ENCODE measurements at regions not wholly inside any gene's neighbourhood (a gene's known extent, or its start where the extent isn't known, plus 50 kb on each side); places are given as distances from the start of the nearest gene placed in this dataset.
A peak's percentile ranks its signal among the peaks of the same experiment; 100 is the strongest.
"Not testable (repeated sequence)": the region's sequence is repeated elsewhere in the genome, so short reads cannot be mapped to it uniquely, and the experiment has no call there.

DNA sequence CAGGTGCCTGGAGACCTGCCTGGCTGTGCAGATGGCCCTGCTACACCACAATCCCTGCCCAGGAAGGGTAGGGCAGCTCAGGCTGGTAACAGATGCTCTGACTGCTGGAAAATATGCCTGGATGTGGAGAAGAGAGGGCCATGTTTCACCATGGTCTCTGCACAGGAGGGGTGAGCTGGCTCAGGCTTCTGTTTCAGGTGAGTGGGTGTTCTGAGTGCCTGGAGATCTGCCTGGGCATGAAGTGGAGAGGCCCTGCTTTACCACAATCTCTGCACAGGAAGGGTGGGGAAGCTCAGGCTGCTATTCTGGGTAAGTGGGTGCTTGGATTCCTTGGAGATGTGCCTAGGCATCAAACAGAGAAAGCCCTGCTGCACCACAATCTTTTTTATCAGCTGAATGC, 350.1 kb downstream of the KIF20B start:
- Mint-ChIP-seq H3K27me3 (peaks cover 7% of the 10 kb centered on the region), H3K36me3 (ENCODE audit: low read depth) (no peaks in the 10 kb centered on the region), H3K4me1 (ENCODE audit: low read depth) (peaks cover 2% of the 10 kb centered on the region), H3K4me3 (no peak overlapping the region), H3K9me3 (peaks cover 6% of the 10 kb centered on the region), H3K27ac (no peak overlapping the region)
- DNase-seq: no peak

DNA sequence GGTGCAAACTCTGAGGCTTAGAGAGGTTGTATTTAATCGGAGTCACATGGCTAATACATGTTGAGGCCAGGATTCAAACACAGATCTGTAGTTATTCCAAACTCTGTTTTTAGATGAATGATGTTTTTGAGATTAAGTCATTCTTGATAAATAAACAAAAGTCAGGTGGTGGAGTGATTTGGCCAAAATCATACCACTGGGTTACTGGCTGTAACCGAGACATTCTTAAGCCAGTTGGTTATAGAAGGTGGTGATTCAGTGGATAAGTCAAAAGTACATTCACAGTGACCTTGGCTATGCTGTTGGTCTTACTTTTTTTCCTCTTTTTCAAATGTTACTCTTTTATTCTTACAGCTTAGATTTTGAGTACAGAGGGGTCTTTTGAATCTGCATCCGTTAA, 361.4 kb downstream of the KIF20B start:
- DNase-seq: no peak
- Mint-ChIP-seq H3K9me3 (no peaks in the 10 kb centered on the region), H3K27me3 (no peaks in the 10 kb centered on the region), H3K36me3 (ENCODE audit: low read depth) (no peaks in the 10 kb centered on the region), H3K27ac (no peak overlapping the region), H3K4me3 (no peak overlapping the region), H3K4me1 (ENCODE audit: low read depth) (no peaks in the 10 kb centered on the region)

DNA sequence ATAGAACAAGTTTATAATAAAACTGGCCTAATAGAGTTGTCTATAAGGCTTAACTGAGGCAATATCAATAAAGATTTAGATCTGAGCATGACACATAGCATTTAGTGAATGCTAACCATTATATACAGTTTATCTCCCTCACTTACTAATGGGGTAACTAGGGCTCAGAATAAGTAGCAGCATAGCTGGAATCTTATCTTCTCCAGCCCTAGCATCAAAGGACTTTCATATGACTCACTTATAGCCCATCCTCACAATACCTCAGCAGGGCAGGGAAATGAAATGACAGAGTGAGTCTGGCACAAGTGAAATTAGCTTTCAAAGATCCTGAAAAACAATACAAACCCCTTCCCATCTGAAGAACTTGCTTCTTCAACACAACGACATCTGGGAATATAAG, 362.9 kb downstream of the KIF20B start:
- DNase-seq: no peak
- H3K4me1 Mint-ChIP-seq (ENCODE audit: low read depth): no peaks in the 10 kb centered on the region
- H3K9me3 Mint-ChIP-seq: no peaks in the 10 kb centered on the region
- no peak overlapping the region for H3K27ac Mint-ChIP-seq
- no peaks in the 10 kb centered on the region for H3K36me3 Mint-ChIP-seq (ENCODE audit: low read depth)
- H3K27me3 Mint-ChIP-seq: no peaks in the 10 kb centered on the region
- H3K4me3 Mint-ChIP-seq: no peak overlapping the region

DNA sequence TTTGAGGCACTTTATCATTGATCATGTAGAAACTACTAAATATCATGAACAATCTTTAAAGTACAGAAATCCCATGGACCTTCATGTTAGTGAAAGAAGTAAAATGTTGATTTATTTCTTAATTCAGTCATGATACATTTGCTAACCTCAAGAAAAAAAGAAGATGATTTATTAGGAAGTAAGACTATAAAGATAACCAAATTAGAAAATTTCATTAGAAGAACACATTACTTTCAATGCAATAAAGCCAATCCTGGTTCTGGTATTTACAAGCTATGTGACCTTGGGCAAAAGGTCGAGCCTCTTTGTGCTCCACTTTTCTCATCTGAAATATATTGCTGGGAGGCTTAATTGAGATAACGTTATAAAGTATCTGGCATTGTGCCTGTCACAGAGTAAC, 365.0 kb downstream of the KIF20B start:
- Mint-ChIP-seq H3K27me3 (no peaks in the 10 kb centered on the region), H3K4me1 (ENCODE audit: low read depth) (no peaks in the 10 kb centered on the region), H3K9me3 (no peaks in the 10 kb centered on the region), H3K36me3 (ENCODE audit: low read depth) (no peaks in the 10 kb centered on the region), H3K27ac (no peak overlapping the region), H3K4me3 (no peak overlapping the region)
- no peak for DNase-seq

DNA sequence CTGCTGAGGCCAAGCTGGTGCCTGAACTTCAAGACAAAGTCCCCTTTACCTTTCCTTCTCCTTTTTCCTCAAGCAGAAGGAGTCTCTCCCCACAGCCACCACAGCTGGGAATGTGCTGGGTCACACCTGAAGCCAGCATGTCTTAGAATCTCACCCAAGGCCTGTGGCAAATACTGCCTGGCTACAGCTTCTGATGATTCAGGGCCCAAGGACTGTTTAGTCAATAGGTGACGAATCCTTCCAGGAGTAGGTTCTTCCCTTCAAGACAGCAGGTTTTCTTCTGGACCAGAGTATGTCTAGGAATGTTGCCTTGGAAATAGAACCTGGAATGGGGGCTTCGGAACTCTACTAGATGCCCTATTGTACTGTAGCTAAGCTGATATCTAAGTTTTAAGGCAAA, 374.6 kb downstream of the KIF20B start:
- Mint-ChIP-seq H3K36me3 (ENCODE audit: low read depth) (no peaks in the 10 kb centered on the region), H3K4me1 (ENCODE audit: low read depth) (no peaks in the 10 kb centered on the region), H3K27ac (no peak overlapping the region), H3K27me3 (peaks cover 17% of the 10 kb centered on the region), H3K4me3 (no peak overlapping the region), H3K9me3 (no peaks in the 10 kb centered on the region)
- DNase-seq: no peak

DNA sequence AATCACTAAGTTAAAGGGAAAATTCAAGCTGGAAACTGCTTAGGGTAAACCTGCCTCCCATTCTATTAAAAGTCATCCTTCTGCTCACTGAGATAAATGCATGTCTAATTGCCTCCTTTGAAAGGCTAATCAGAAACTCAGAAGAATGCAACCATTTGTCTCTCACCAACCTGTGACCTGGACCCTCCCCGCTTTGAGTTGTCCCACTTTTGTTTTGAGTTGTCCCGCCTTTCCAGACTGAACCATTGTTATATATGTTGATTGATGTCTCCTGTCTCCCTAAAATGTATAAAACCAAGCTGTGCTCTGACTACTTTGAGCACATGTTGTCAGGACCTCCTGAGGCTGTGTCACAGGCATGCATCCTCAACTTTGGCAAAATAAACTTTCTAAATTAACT, 378.4 kb downstream of the KIF20B start:
- Mint-ChIP-seq H3K36me3 (ENCODE audit: low read depth) (no peaks in the 10 kb centered on the region), H3K27ac (no peak overlapping the region), H3K4me1 (ENCODE audit: low read depth) (no peaks in the 10 kb centered on the region), H3K4me3 (no peak overlapping the region), H3K27me3 (peaks cover 14% of the 10 kb centered on the region), H3K9me3 (no peaks in the 10 kb centered on the region)
- DNase-seq: no peak

DNA sequence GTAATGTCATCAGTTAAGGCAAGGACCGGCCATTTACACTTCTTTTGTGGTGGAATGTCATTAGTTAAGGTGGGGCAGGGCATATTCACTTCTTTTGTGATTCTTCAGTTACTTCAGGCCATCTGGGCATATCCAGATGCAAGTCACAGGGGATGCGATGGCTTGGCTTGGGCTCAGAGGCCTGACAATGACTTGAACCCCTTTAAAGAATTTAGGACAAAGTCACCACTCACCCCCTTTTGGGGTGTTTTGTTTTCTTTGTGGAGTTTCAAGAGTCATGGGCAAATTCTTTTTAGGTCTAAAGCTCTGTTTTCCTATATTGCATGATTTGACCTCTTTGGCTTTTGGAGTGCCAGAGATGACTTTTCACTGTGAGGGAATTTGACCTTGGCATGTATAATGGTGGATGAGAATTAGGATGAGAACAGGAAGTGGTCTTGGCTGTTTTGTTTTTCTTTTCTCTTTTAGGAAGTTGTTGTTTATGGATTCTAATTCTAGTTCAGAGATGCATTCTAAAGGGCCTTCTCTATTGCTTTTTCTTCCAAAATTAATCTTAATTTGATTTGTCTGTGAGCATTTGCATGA, 385.3 kb downstream of the KIF20B start:
- H3K9me3 Mint-ChIP-seq; H3K36me3 Mint-ChIP-seq (ENCODE audit: low read depth); H3K4me3 Mint-ChIP-seq; H3K27ac Mint-ChIP-seq; DNase-seq; H3K27me3 Mint-ChIP-seq: not testable (repeated sequence)
- peaks cover 11% of the 10 kb centered on the region for H3K4me1 Mint-ChIP-seq (ENCODE audit: low read depth)

DNA sequence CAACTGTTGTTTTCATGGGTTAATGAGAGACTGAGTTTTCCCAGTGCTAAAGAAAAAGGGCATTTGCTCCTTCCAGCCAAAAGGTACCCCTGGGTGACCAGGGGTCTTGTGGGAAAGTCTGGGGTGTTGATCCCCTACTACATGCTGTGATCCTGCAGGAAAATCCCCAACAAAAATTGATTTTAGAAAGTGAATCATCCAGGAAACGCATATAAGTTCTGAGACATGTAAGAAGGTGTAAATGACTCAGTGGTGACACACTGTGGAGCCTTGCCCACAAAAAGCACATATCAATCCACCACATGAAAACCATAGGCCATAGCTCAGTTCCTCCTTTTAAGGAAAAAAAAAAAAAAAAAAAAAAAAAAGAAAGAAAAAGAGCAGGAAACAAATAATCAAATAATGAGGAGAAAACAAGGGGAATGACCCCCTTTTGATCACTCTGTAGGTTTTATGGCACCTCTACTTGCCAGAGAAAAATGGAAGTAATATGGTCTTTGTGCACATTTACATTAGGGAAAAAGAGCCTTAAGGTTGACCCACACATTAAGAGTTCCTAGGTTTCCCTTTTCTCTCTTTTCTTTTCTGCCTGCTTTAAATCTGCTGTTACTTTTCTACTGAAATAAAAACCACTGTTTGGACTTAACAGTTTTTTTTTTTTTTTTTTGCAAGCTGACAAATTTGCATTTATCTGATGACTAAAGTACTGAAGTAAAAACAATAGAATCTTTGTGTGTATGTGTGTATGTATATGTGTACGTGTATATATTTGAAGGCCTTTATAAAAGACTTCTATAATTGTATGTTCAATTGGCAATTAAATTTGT, 386.0 kb downstream of the KIF20B start:
- DNase-seq: no peak
- H3K4me3 Mint-ChIP-seq: no peak overlapping the region
- peaks cover 11% of the 10 kb centered on the region for H3K4me1 Mint-ChIP-seq (ENCODE audit: low read depth)
- H3K27ac Mint-ChIP-seq: peak overlapping the region; percentile 13
- H3K9me3 Mint-ChIP-seq: no peaks in the 10 kb centered on the region
- H3K27me3 Mint-ChIP-seq: peaks cover 10% of the 10 kb centered on the region
- no peaks in the 10 kb centered on the region for H3K36me3 Mint-ChIP-seq (ENCODE audit: low read depth)

DNA sequence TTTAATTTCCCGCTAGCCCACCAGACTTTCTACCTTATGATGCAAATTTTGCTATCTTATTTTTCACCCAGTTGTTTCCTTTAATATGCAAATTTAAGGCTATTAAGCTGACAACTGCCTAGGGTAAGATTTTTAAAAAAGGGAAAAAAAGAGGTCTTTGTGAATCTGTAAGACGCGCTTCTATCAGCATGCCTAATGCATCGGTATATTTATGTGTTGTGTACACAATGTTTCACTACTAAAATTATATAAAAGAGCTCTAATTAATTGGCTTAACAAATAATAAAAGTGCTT, 386.6 kb downstream of the KIF20B start:
- Mint-ChIP-seq H3K4me1 (ENCODE audit: low read depth) (peaks cover 11% of the 10 kb centered on the region), H3K27ac (no peak overlapping the region), H3K27me3 (peaks cover 10% of the 10 kb centered on the region), H3K9me3 (no peaks in the 10 kb centered on the region), H3K4me3 (no peak overlapping the region), H3K36me3 (ENCODE audit: low read depth) (no peaks in the 10 kb centered on the region)
- DNase-seq: no peak

DNA sequence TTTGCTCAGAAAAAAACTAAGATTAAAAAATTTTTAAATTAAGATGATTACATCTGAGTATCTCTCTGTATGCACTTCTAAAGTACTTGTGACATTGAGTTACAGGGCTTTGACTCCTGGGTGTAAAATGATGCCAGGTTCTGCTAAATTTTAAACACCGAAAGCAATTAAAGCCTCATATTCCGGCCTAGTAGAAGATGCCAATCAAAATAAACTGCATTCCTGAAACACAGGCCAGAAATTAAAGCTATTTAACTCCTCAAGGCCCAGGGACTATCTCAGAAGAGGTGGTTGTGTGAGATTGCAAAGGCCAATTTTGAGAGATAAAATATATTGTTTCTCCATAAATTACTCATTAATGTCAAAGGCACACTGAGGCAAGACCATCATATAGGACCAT, 388.3 kb downstream of the KIF20B start:
- H3K36me3 Mint-ChIP-seq (ENCODE audit: low read depth): no peaks in the 10 kb centered on the region
- H3K27ac Mint-ChIP-seq: no peak overlapping the region
- no peak overlapping the region for H3K4me3 Mint-ChIP-seq

DNA sequence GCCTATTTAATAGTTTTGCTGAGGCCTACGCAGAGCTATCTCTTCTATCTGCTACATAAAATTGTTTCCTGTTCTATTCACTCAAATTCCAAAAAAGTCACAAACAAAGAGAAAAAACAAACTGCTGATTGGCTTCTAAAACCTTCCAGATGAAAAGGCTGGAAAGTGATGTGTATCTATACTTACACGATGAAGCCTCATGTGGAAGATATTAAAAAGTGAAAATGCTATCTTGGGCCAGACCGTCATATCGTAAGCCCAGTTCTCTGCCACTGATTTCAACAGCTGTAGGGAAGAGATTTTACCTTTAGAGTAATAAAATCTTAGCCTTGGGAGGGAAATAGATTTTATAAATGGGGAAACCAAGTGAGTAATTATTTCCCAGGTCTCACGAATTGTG, 394.8 kb downstream of the KIF20B start:
- DNase-seq: no peak
- no peak overlapping the region for H3K4me3 Mint-ChIP-seq
- H3K27ac Mint-ChIP-seq: no peak overlapping the region
- H3K36me3 Mint-ChIP-seq (ENCODE audit: low read depth): no peaks in the 10 kb centered on the region
- peaks cover 7% of the 10 kb centered on the region for H3K27me3 Mint-ChIP-seq
- H3K4me1 Mint-ChIP-seq (ENCODE audit: low read depth): no peaks in the 10 kb centered on the region
- no peaks in the 10 kb centered on the region for H3K9me3 Mint-ChIP-seq

More for the DNA sequence above, 388.3 kb downstream of the KIF20B start:
- Mint-ChIP-seq H3K27me3 (peaks cover 10% of the 10 kb centered on the region), H3K4me1 (ENCODE audit: low read depth) (peaks cover 11% of the 10 kb centered on the region), H3K9me3 (no peaks in the 10 kb centered on the region)
- no peak for DNase-seq

DNA sequence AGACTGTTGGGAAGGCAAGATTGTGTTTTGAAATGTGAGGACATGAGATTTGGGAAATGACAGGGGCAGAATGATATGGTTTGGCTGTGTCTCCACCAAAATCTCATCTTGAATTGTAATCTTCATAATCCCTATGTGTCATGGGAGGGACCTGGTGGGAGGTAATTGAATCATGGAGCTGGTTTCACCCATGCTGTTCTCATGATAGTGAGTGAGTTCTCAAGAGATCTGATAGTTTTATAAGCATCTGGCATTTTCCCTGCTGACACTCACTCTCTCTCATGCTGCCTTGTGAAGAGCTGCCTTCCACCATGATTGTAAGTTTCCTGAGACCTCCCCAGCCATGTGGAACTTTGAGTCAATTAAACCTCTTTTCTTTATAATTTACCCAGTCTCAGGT, 406.2 kb downstream of the KIF20B start:
- not testable (repeated sequence) for DNase-seq; H3K4me3 Mint-ChIP-seq; H3K27ac Mint-ChIP-seq; H3K9me3 Mint-ChIP-seq; H3K36me3 Mint-ChIP-seq (ENCODE audit: low read depth); H3K27me3 Mint-ChIP-seq; H3K4me1 Mint-ChIP-seq (ENCODE audit: low read depth)

DNA sequence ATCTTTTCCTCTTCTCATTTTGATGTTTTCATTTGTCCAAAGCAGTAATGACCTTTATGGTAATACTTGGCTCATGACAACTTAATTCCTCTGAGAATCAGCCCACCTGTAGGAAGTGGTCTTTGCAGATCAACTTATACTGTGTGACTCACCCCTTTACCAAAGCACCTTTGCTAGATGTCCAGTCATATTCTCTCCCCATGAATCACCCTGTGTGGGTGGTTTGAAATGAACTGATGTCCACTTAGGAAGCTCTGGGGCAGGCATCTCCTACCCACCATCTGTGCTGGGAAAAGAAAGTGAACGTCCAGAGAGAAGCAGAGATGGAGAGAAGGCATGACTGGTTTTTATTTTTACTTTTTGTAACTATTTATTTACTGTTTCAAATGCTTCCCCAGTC, 410.3 kb downstream of the KIF20B start:
- no peaks in the 10 kb centered on the region for H3K27me3 Mint-ChIP-seq
- H3K36me3 Mint-ChIP-seq (ENCODE audit: low read depth): no peaks in the 10 kb centered on the region
- H3K9me3 Mint-ChIP-seq: no peaks in the 10 kb centered on the region
- no peak for DNase-seq
- no peak overlapping the region for H3K4me3 Mint-ChIP-seq
- H3K4me1 Mint-ChIP-seq (ENCODE audit: low read depth): no peaks in the 10 kb centered on the region
- no peak overlapping the region for H3K27ac Mint-ChIP-seq

DNA sequence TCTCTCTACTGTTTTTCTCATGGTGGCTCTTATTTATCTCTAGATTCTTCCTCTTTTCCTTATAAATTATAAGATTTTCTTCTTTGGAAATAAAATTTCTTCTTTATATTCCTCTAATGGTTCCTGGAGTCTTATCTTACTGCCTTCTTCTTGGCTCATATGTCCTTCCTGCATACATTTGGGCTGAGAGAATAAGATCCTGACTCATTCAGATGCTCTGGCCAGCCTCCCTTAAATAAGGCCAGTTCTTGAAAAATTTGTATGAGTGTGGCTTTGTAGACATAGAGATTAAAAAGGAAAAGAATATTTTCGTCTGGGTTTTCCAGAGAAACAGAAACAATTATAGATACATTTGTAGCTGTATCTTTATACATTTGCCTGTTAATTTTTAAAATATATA, 411.3 kb downstream of the KIF20B start:
- no peaks in the 10 kb centered on the region for H3K4me1 Mint-ChIP-seq (ENCODE audit: low read depth)
- H3K9me3 Mint-ChIP-seq: no peaks in the 10 kb centered on the region
- H3K27me3 Mint-ChIP-seq: no peaks in the 10 kb centered on the region
- H3K36me3 Mint-ChIP-seq (ENCODE audit: low read depth): no peaks in the 10 kb centered on the region
- DNase-seq: no peak
- H3K27ac Mint-ChIP-seq: no peak overlapping the region
- no peak overlapping the region for H3K4me3 Mint-ChIP-seq

DNA sequence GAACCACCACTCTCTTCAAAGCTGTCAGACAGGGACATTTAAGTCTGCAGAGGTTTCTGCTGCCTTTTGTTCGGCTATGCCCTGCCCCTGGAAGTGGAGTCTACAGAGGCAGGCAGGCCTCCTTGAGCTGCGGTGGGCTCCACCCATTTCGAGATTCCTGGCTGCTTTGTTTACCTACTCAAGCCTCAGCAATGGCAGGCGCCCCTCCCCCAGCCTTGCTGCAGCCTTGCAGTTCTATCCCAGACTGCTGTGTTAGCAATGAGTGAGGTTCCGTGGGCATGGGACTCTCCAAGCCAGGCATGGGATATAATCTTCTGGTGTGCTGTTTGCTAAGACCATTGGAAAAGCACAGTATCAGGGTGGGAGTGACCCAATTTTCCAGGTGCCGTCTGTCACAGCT, 417.2 kb downstream of the KIF20B start:
- not testable (repeated sequence) for DNase-seq; H3K27me3 Mint-ChIP-seq; H3K4me3 Mint-ChIP-seq; H3K9me3 Mint-ChIP-seq; H3K4me1 Mint-ChIP-seq (ENCODE audit: low read depth); H3K36me3 Mint-ChIP-seq (ENCODE audit: low read depth); H3K27ac Mint-ChIP-seq

All from activated T-cell treated with anti-CD3 and anti-CD28 coated beads, Interleukin-2, amount 50 U/mL, for 24 hours (primary cell).